ENCODE measurements at regions not wholly inside any gene's neighbourhood (a gene's known extent, or its start where the extent isn't known, plus 50 kb on each side); places are given as distances from the start of the nearest gene placed in this dataset.

GRCh38 chr12:114257687-114258086 is 148.3 kb downstream of the TBX5 start:
- TF ChIP-seq POLR2A (IDR thresholded peaks at IDR 0.05) (no peak), CTCF (IDR thresholded peaks at IDR 0.05) (no peak)

Measured in gastroesophageal sphincter (tissue), 3 donors.